Glomerular visceral epithelial cell (primary cell): ENCODE measurements at regions not wholly inside any gene's neighbourhood (a gene's known extent, or its start where the extent isn't known, plus 50 kb on each side); places are given as distances from the start of the nearest gene placed in this dataset.
"Not testable (repeated sequence)": the region's sequence is repeated elsewhere in the genome, so short reads cannot be mapped to it uniquely, and the experiment has no call there.

Source experiments
- DNase-seq: peaks from one replicate; pipeline ENCODE4 v3.0.0-alpha.2; 2016; ENCODE audit errors: extremely low spot score

- no peak for DNase-seq
These were observed 465.9 kb upstream of the DPPA4 start for GRCh38 chr3:109803274-109803673.

- no peak for DNase-seq
These were observed 467.4 kb upstream of the DPPA4 start for GRCh38 chr3:109804697-109805096.

GRCh38 chr3:109806929-109807328 lies 469.6 kb upstream of the DPPA4 start:
- peak; percentile 27 for DNase-seq

- no peak for DNase-seq
These were observed 472.2 kb upstream of the DPPA4 start for GRCh38 chr3:109809513-109809912.

- DNase-seq = no peak
These were observed 480.7 kb upstream of the DPPA4 start for GRCh38 chr3:109818081-109818480.

GRCh38 chr3:109819734-109820133 lies 482.4 kb upstream of the DPPA4 start:
- DNase-seq = no peak

GRCh38 chr3:109825971-109826810 lies 488.8 kb upstream of the DPPA4 start:
- DNase-seq = no peak

- no peak for DNase-seq
These were observed 494.1 kb upstream of the DPPA4 start for GRCh38 chr3:109831403-109831802.

GRCh38 chr3:109835958-109836357 lies 498.6 kb upstream of the DPPA4 start:
- DNase-seq = no peak

- DNase-seq = no peak
These were observed 514.5 kb upstream of the DPPA4 start for GRCh38 chr3:109851854-109852253.

- no peak for DNase-seq
These were observed 514.9 kb upstream of the DPPA4 start for GRCh38 chr3:109852283-109852682.

- no peak for DNase-seq
These were observed 515.9 kb upstream of the DPPA4 start for GRCh38 chr3:109853077-109853731.

- no peak for DNase-seq
These were observed 526.4 kb upstream of the DPPA4 start for GRCh38 chr3:109863701-109864100.

GRCh38 chr3:109864452-109864851 lies 527.1 kb upstream of the DPPA4 start:
- no peak for DNase-seq

- DNase-seq = no peak
These were observed 532.2 kb upstream of the DPPA4 start for GRCh38 chr3:109869586-109869985.

- peak; percentile 1 for DNase-seq
These were observed 537.8 kb upstream of the DPPA4 start for GRCh38 chr3:109874896-109875708.

GRCh38 chr3:109877616-109878015 lies 540.3 kb upstream of the DPPA4 start:
- DNase-seq = not testable (repeated sequence)

- DNase-seq = no peak
These were observed 544.8 kb upstream of the DPPA4 start for GRCh38 chr3:109882144-109882543.

GRCh38 chr3:109887293-109887692 lies 549.9 kb upstream of the DPPA4 start:
- no peak for DNase-seq

GRCh38 chr3:109888026-109888425 lies 550.7 kb upstream of the DPPA4 start:
- DNase-seq = no peak

GRCh38 chr3:109897734-109898133 lies 560.4 kb upstream of the DPPA4 start:
- no peak for DNase-seq

GRCh38 chr3:109899925-109900324 lies 562.6 kb upstream of the DPPA4 start:
- no peak for DNase-seq
